Stomach (tissue), 4 donors: ENCODE measurements at regions not wholly inside any gene's neighbourhood (a gene's known extent, or its start where the extent isn't known, plus 50 kb on each side); places are given as distances from the start of the nearest gene placed in this dataset.

Experiments used
- EP300 ChIP-seq: sonication (generic); formaldehyde crosslinking; IDR thresholded peaks from one replicate; pipeline ENCODE4 v1.6.1; 2017; ENCODE audit warnings: antibody characterized with exemption
- TF ChIP-seq, protein P1 (sequence below), 7 experiments: fragments of 450-650 bp in 4 of 7; fragments of 200-600 bp in 3 of 7; sonication (generic) in 3 of 7; IDR thresholded peaks; one replicate each; pipeline ENCODE4 v1.5.1; 2016 to 2019; ENCODE audit warnings: antibody characterized with exemption in 7 of 7, control low read depth in 2 of 7, mild to moderate bottlenecking in 1 of 7

DNA sequence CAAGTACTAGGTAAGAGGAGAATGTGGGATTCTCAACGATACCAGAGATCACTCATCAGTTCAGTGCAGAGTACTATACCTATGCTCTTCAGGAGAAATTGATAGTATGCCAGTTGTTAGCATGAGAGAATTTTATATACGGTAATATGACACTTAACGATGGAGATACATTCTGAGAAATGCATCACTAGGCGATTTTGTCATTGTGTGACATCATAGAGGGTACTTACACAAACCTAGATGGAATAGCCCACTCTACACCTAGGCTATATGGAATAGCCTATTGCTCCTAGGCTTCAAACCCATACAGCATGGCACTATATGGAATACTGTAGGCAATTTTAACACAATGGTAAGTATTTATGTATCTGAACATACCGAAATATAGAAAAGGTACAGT, 140.2 kb downstream of the SLIT2 start:
- TF ChIP-seq, protein P1, sequence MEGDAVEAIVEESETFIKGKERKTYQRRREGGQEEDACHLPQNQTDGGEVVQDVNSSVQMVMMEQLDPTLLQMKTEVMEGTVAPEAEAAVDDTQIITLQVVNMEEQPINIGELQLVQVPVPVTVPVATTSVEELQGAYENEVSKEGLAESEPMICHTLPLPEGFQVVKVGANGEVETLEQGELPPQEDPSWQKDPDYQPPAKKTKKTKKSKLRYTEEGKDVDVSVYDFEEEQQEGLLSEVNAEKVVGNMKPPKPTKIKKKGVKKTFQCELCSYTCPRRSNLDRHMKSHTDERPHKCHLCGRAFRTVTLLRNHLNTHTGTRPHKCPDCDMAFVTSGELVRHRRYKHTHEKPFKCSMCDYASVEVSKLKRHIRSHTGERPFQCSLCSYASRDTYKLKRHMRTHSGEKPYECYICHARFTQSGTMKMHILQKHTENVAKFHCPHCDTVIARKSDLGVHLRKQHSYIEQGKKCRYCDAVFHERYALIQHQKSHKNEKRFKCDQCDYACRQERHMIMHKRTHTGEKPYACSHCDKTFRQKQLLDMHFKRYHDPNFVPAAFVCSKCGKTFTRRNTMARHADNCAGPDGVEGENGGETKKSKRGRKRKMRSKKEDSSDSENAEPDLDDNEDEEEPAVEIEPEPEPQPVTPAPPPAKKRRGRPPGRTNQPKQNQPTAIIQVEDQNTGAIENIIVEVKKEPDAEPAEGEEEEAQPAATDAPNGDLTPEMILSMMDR (IDR thresholded peaks at IDR 0.05) = no peak
- TF ChIP-seq EP300 = no peak
